IMR-90 (cell line): ENCODE measurements at regions not wholly inside any gene's neighbourhood (a gene's known extent, or its start where the extent isn't known, plus 50 kb on each side); places are given as distances from the start of the nearest gene placed in this dataset.
A peak's percentile ranks its signal among the peaks of the same experiment; 100 is the strongest.

Experiments
- ATAC-seq: fragments of 200-7000 bp; cut with Tn5 transposase; 2 replicates; pipeline ENCODE4 v1.9.1; 2020; ENCODE audit warnings: low read depth, mild to moderate bottlenecking, moderate library complexity
- BruUV-seq: library from RNA; stranded (reverse); fragments of 400-500 nt; replicated peaks from 2 replicates; lab custom pipeline; 2021; lab: Mats Ljungman, UMichigan
- CTCF ChIA-PET: fragments of 300-600 bp; formaldehyde crosslinking; extraction: SDS; loops from one replicate; lab custom pipeline; 2021; ENCODE audit warnings: antibody characterized with exemption; lab: Yijun Ruan, JAX
- POLR2A ChIA-PET: fragments of 300-600 bp; sonication (Branson Sonifier 250); formaldehyde crosslinking; loops from one replicate; lab custom pipeline; 2022; ENCODE audit warnings: antibody characterized with exemption; ENCODE audit not compliant: unreplicated experiment; lab: Charles Lee
- DNase-seq: peaks from one replicate; pipeline ENCODE4 v3.0.0; 2013
- H2AFZ ChIP-seq: replicated peaks from 2 replicates; pipeline ENCODE3; 2013; ENCODE audit warnings: low read length, mild to moderate bottlenecking; ENCODE audit not compliant: poor library complexity
- H2AK5ac ChIP-seq: 2 replicates; pipeline ENCODE4 v1.6.1; 2013; ENCODE audit warnings: low read depth, low read length, inconsistent platforms
- H2AK9ac ChIP-seq: replicated peaks from 2 replicates; pipeline ENCODE3; 2013; ENCODE audit warnings: mild to moderate bottlenecking, low read depth, low read length, moderate library complexity; ENCODE audit not compliant: poor library complexity
- H2BK120ac ChIP-seq: 2 replicates; pipeline ENCODE4 v1.6.1; 2013; ENCODE audit warnings: low read depth, low read length, inconsistent platforms
- H2BK15ac ChIP-seq: 3 replicates; pipeline ENCODE4 v1.6.1; 2013; ENCODE audit warnings: low read depth, low read length, inconsistent platforms
- H2BK20ac ChIP-seq: 2 replicates; pipeline ENCODE4 v1.6.1; 2013; ENCODE audit warnings: low read depth, mild to moderate bottlenecking, inconsistent platforms, low read length, moderate library complexity
- H2BK5ac ChIP-seq: 2 replicates; pipeline ENCODE4 v1.6.1; 2013; ENCODE audit warnings: mild to moderate bottlenecking, low read depth, low read length, inconsistent platforms; ENCODE audit not compliant: poor library complexity, severe bottlenecking
- H3K14ac ChIP-seq: replicated peaks from 2 replicates; pipeline ENCODE4 v1.6.1; 2013; ENCODE audit warnings: low read depth, low read length, inconsistent platforms
- H3K18ac ChIP-seq: 2 replicates; pipeline ENCODE4 v1.6.1; 2013; ENCODE audit warnings: low read depth, low read length, control low read depth
- H3K23ac ChIP-seq: 2 replicates; pipeline ENCODE4 v1.6.1; 2013; ENCODE audit warnings: low read depth, low read length, inconsistent platforms
- H3K27ac ChIP-seq: 2 replicates; pipeline ENCODE4 v1.5.1; 2013; ENCODE audit warnings: mild to moderate bottlenecking, control low read depth, low read length; ENCODE audit not compliant: insufficient read depth
- H3K27me3 ChIP-seq: 2 replicates; pipeline ENCODE4 v1.6.1; 2013; ENCODE audit warnings: low read length; ENCODE audit not compliant: control insufficient read depth, insufficient read depth
- H3K36me3 ChIP-seq: 2 replicates; pipeline ENCODE4 v1.6.1; 2013; ENCODE audit warnings: low read length, mixed read lengths; ENCODE audit not compliant: control insufficient read depth, insufficient read depth
- H3K4ac ChIP-seq: 2 replicates; pipeline ENCODE4 v1.6.1; 2013; ENCODE audit warnings: low read depth, low read length, inconsistent platforms
- H3K4me1 ChIP-seq: 2 replicates; pipeline ENCODE4 v1.6.1; 2013; ENCODE audit warnings: low read length, mixed read lengths; ENCODE audit not compliant: control insufficient read depth, insufficient read depth
- H3K4me2 ChIP-seq: 2 replicates; pipeline ENCODE4 v1.6.1; 2013; ENCODE audit warnings: low read depth, mild to moderate bottlenecking, control low read depth, low read length, moderate library complexity
- H3K4me3 ChIP-seq: 2 replicates; pipeline ENCODE4 v1.5.1; 2013; ENCODE audit warnings: low read depth, mild to moderate bottlenecking, control low read depth, low read length, moderate library complexity; ENCODE audit not compliant: insufficient read depth
- H3K56ac ChIP-seq: 2 replicates; pipeline ENCODE4 v1.6.1; 2013; ENCODE audit warnings: low read length, inconsistent platforms; ENCODE audit not compliant: insufficient read depth; ENCODE audit errors: extremely low read depth
- H3K79me1 ChIP-seq, 2 experiments: 2 replicates each; pipeline ENCODE4 v1.6.1; 2013; ENCODE audit warnings: low read length in 2 of 2, inconsistent platforms in 1 of 2, low read depth in 1 of 2
- H3K9ac ChIP-seq: 2 replicates; pipeline ENCODE4 v1.6.1; 2013; ENCODE audit warnings: low read depth, low read length, control low read depth
- H3K9me1 ChIP-seq: 2 replicates; pipeline ENCODE4 v1.6.1; 2013; ENCODE audit warnings: low read length, inconsistent platforms; ENCODE audit not compliant: insufficient read depth
- H3K9me3 ChIP-seq: 2 replicates; pipeline ENCODE4 v1.6.1; 2013; ENCODE audit warnings: low read length; ENCODE audit not compliant: control insufficient read depth, insufficient read depth
- H4K20me1 ChIP-seq: 2 replicates; pipeline ENCODE4 v1.6.1; 2013; ENCODE audit warnings: low read length, inconsistent platforms; ENCODE audit not compliant: insufficient read depth
- H4K5ac ChIP-seq: 2 replicates; pipeline ENCODE4 v1.6.1; 2013; ENCODE audit warnings: mild to moderate bottlenecking, low read depth, low read length, control low read depth
- H4K8ac ChIP-seq, 2 experiments: 2 replicates each; pipeline ENCODE4 v1.6.1; 2013; ENCODE audit warnings: low read depth in 2 of 2, low read length in 2 of 2, control low read depth in 1 of 2, inconsistent platforms in 1 of 2
- H4K91ac ChIP-seq: 2 replicates; pipeline ENCODE4 v1.6.1; 2013; ENCODE audit warnings: low read depth, low read length, inconsistent platforms; ENCODE audit not compliant: insufficient read depth
- BHLHE40 ChIP-seq: fragments of 150-350 bp; IDR thresholded peaks from 2 replicates; pipeline ENCODE4 v1.6.1; 2016; ENCODE audit warnings: mild to moderate bottlenecking, low read depth, low read length
- CEBPB ChIP-seq: IDR thresholded peaks from 2 replicates; pipeline ENCODE4 v1.6.1; 2012; ENCODE audit warnings: low read depth, low read length, improper control_type of control experiment
- CHD1 ChIP-seq: IDR thresholded peaks from 2 replicates; pipeline ENCODE4 v1.6.1; 2012; ENCODE audit warnings: low read depth, low read length, improper control_type of control experiment
- FOS ChIP-seq: fragments of 150-350 bp; IDR thresholded peaks from 2 replicates; pipeline ENCODE4 v1.6.1; 2016; ENCODE audit warnings: low read depth, low read length
- MAFK ChIP-seq: IDR thresholded peaks from 2 replicates; pipeline ENCODE4 v1.6.1; 2012; ENCODE audit warnings: low read depth, low read length, improper control_type of control experiment
- MXI1 ChIP-seq: IDR thresholded peaks from 2 replicates; pipeline ENCODE4 v1.6.1; 2012; ENCODE audit warnings: low read depth, mild to moderate bottlenecking, low read length, moderate library complexity, borderline replicate concordance
- NFE2L2 ChIP-seq: fragments of 150-350 bp; IDR thresholded peaks from 2 replicates; pipeline ENCODE4 v1.6.1; 2016; ENCODE audit warnings: low read depth, mild to moderate bottlenecking, low read length
- POLR2A ChIP-seq: IDR thresholded peaks from 2 replicates; pipeline ENCODE4 v1.6.1; 2012; ENCODE audit warnings: mild to moderate bottlenecking, low read depth, low read length
- RAD21 ChIP-seq: IDR thresholded peaks from 2 replicates; pipeline ENCODE4 v1.6.1; 2012; ENCODE audit warnings: low read length, improper control_type of control experiment
- RCOR1 ChIP-seq: IDR thresholded peaks from 2 replicates; pipeline ENCODE4 v1.6.1; 2012; ENCODE audit warnings: mild to moderate bottlenecking, low read length, improper control_type of control experiment; ENCODE audit not compliant: insufficient replicate concordance
- RFX5 ChIP-seq: IDR thresholded peaks from 2 replicates; pipeline ENCODE4 v1.8.0; 2012; ENCODE audit warnings: low read depth, mild to moderate bottlenecking, low read length, moderate library complexity
- SMC3 ChIP-seq: fragments of 150-350 bp; IDR thresholded peaks from 2 replicates; pipeline ENCODE4 v1.6.1; 2016; ENCODE audit warnings: low read depth, mild to moderate bottlenecking, antibody characterized with exemption, low read length, moderate library complexity
- USF2 ChIP-seq: fragments of 150-350 bp; IDR thresholded peaks from 2 replicates; pipeline ENCODE4 v1.6.1; 2017; ENCODE audit warnings: mild to moderate bottlenecking, antibody characterized with exemption, low read length, low read depth
- WGBS, 2 experiments: methylation state at CpG; one replicate each; pipeline versions ENCODE4 v1.1.5 to v1.1.7; 2013; ENCODE audit warnings: missing lambda C conversion rate in 2 of 2; ENCODE audit not compliant: insufficient read length in 1 of 2; ENCODE audit errors: extremely low coverage in 2 of 2; 5-methylcytosine and 5-hydroxymethylcytosine counted together
- dilution Hi-C: fragments of 300-500 bp; cut with HindIII; formaldehyde crosslinking; loops from one replicate; pipeline ENCODE4 v1.14.3; 2018; ENCODE audit warnings: low sequenced_read_pairs; ENCODE audit not compliant: unreplicated experiment
- in situ Hi-C: fragments of 300-500 bp; cut with MboI; formaldehyde crosslinking; loops from 3 replicates; pipeline ENCODE4 v1.14.3; 2019; ENCODE audit warnings: low sequenced_read_pairs, inconsistent platforms, mixed read lengths
- intact Hi-C: fragments of 100-400 bp; cut with micrococcal nuclease; formaldehyde crosslinking; loops from 2 replicates; pipeline ENCODE4 v1.10.0; 2022
- TF ChIP-seq, protein P1 (sequence below): fragments of 150-350 bp; IDR thresholded peaks from 2 replicates; pipeline ENCODE4 v1.6.1; 2016; ENCODE audit warnings: low read depth, mild to moderate bottlenecking, low read length, moderate library complexity, borderline replicate concordance
- TF ChIP-seq, protein P2 (sequence below): conservative IDR thresholded peaks from 2 replicates; pipeline ENCODE4 v1.5.1; 2012; ENCODE audit warnings: mild to moderate bottlenecking, low read depth, low read length, improper control_type of control experiment

- Histone ChIP-seq H3K56ac (peak overlapping the region; percentile 97), H4K91ac (peak overlapping the region; percentile 98), H2AK5ac (peak overlapping the region; percentile 94), H3K14ac (peak overlapping the region; percentile 97), H3K27me3 (no peaks in the 10 kb centered on the region), H3K18ac (peak overlapping the region; percentile 97), H3K4me2 (peak overlapping the region; percentile 74), H2BK15ac (peak overlapping the region; percentile 55; the same call in 2 of the 3 replicates), H3K79me1 (no peaks in the 10 kb centered on the region), H3K9me3 (no peaks in the 10 kb centered on the region), H3K36me3 (no peaks in the 10 kb centered on the region), H2BK20ac (peak overlapping the region; percentile 99), H3K23ac (peak overlapping the region; percentile 91), H2BK120ac (peak overlapping the region; percentile 100), H2AK9ac (peak overlapping the region; percentile 97), H3K4ac (peak overlapping the region; percentile 100), H3K4me1 (peaks cover 15% of the 10 kb centered on the region), H3K4me3 (no peak overlapping the region), H4K20me1 (no peaks in the 10 kb centered on the region), H3K9me1 (peaks cover 2% of the 10 kb centered on the region), H4K5ac (peak overlapping the region; percentile 96), H3K9ac (peak overlapping the region; percentile 52), H3K27ac (peak overlapping the region; percentile 98), H4K8ac (peak overlapping the region; percentile 33 to 98), H2BK5ac (peak overlapping the region; percentile 99), H2AFZ (peak overlapping the region; percentile 78)
- in situ Hi-C loops (loop anchor here (25.0 kb wide), 2 partner anchors 245 to 1430 kb away; no protein-coding TSS in a partner anchor), dilution Hi-C loops (no loop called here), intact Hi-C loops (loop anchor here (2.0 to 5.0 kb wide), 6 partner anchors 79 to 1095 kb away; partner anchors contain the start of gene CPEB2)
- no CpG with 5 or more reads among the region's 1 CpG for WGBS, 2 experiments
- ATAC-seq, result peak; percentile 87
- no TSS peak for BruUV-seq
- ChIA-PET CTCF (interaction anchor here (1.6 to 2.0 kb wide), 2 partner anchors 15 to 253 kb away, joined by 6 to 8 read pairs; no protein-coding TSS in a partner anchor), POLR2A (no interaction called here)
- peak; percentile 99 for DNase-seq
- TF ChIP-seq BHLHE40, result peak; percentile 62; the same call in 1 of the 2 replicates
- no peak for TF ChIP-seq CHD1
- TF ChIP-seq RAD21, result peak; percentile 81
- peak; percentile 62 for TF ChIP-seq RCOR1
- no peak for TF ChIP-seq MXI1
- TF ChIP-seq RFX5, result no peak
- TF ChIP-seq MAFK, result peak; percentile 16; the same call in 1 of the 2 replicates
- peak; percentile 85 for TF ChIP-seq CEBPB
- TF ChIP-seq SMC3, result peak; percentile 69
- peak; percentile 17; the same call in 1 of the 2 replicates for TF ChIP-seq NFE2L2
- TF ChIP-seq USF2, result peak; percentile 39
- TF ChIP-seq, protein P1, sequence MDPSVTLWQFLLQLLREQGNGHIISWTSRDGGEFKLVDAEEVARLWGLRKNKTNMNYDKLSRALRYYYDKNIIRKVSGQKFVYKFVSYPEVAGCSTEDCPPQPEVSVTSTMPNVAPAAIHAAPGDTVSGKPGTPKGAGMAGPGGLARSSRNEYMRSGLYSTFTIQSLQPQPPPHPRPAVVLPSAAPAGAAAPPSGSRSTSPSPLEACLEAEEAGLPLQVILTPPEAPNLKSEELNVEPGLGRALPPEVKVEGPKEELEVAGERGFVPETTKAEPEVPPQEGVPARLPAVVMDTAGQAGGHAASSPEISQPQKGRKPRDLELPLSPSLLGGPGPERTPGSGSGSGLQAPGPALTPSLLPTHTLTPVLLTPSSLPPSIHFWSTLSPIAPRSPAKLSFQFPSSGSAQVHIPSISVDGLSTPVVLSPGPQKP, result no peak
- TF ChIP-seq POLR2A, result peak; percentile 52; the same call in 1 of the 2 replicates
- TF ChIP-seq FOS, result peak; percentile 99
- TF ChIP-seq, protein P2, sequence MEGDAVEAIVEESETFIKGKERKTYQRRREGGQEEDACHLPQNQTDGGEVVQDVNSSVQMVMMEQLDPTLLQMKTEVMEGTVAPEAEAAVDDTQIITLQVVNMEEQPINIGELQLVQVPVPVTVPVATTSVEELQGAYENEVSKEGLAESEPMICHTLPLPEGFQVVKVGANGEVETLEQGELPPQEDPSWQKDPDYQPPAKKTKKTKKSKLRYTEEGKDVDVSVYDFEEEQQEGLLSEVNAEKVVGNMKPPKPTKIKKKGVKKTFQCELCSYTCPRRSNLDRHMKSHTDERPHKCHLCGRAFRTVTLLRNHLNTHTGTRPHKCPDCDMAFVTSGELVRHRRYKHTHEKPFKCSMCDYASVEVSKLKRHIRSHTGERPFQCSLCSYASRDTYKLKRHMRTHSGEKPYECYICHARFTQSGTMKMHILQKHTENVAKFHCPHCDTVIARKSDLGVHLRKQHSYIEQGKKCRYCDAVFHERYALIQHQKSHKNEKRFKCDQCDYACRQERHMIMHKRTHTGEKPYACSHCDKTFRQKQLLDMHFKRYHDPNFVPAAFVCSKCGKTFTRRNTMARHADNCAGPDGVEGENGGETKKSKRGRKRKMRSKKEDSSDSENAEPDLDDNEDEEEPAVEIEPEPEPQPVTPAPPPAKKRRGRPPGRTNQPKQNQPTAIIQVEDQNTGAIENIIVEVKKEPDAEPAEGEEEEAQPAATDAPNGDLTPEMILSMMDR, result peak; percentile 60
Observed at GRCh38 chr4:13907255-13907751, 279.8 kb upstream of the BOD1L1 start.
